ENCODE measurements at regions not wholly inside any gene's neighbourhood (a gene's known extent, or its start where the extent isn't known, plus 50 kb on each side); places are given as distances from the start of the nearest gene placed in this dataset.
A peak's percentile ranks its signal among the peaks of the same experiment; 100 is the strongest.

DNA sequence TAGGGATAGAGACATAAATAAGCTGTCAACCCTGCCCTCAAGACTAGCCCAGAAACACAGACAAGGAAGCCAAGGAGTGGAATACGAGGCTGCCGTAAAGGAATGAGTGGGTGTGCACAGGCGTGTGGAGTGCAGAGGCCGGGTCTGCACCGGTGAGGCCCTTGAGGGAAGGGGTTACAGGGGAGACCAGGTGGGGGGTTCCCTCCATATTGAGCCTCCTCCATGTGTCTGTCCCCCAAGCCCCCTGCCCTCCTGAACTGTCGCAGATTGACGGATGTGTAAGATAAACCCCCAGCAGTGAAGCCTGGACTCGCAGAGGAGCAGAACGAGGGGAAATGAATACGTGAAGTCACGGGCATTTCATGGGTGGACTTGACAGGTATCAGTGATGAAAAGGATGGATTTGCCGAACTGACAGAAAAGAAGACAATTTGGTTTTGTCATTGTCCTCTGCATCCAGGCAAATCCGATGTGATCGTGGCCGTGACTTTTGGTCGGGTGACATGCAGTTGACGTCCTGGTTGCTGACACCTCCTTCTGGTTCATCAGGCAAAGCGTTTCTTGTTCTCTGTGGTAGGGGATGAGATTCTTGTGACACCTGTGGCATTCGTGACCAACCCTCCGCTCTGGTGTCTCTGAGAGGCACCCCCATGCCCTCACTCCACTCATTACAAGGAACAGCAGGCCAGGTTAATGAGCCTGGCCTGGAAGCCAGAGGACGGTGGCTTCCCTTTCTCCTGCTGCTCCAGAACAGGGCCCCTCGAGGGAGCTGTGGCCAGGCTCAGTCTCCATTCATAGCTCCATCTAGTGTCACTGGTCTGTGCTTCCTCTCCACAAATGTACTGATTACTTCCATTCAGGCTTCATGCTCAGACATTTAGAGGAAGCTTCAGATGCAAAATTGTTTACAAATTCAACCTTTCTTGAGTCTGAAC lies 223.1 kb upstream of the B3GAT1 start:
- TF ChIP-seq RAD21 (IDR thresholded peaks at IDR 0.05; ENCODE audit: low read depth) (peak; percentile 26; the same call in 1 of the 2 replicates), ELF1 (IDR thresholded peaks at IDR 0.05; ENCODE audit: borderline replicate concordance, low read depth) (no peak), ZNF274 (IDR thresholded peaks at IDR 0.05; ENCODE audit: low read depth, low read length) (no peak), CBX3 (IDR thresholded peaks at IDR 0.05; ENCODE audit: low read depth) (no peak)
- TF ChIP-seq, protein P1, sequence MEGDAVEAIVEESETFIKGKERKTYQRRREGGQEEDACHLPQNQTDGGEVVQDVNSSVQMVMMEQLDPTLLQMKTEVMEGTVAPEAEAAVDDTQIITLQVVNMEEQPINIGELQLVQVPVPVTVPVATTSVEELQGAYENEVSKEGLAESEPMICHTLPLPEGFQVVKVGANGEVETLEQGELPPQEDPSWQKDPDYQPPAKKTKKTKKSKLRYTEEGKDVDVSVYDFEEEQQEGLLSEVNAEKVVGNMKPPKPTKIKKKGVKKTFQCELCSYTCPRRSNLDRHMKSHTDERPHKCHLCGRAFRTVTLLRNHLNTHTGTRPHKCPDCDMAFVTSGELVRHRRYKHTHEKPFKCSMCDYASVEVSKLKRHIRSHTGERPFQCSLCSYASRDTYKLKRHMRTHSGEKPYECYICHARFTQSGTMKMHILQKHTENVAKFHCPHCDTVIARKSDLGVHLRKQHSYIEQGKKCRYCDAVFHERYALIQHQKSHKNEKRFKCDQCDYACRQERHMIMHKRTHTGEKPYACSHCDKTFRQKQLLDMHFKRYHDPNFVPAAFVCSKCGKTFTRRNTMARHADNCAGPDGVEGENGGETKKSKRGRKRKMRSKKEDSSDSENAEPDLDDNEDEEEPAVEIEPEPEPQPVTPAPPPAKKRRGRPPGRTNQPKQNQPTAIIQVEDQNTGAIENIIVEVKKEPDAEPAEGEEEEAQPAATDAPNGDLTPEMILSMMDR (IDR thresholded peaks at IDR 0.05 in 2 of 3, conservative IDR thresholded peaks at IDR 0.05 in 1 of 3; ENCODE audit: borderline replicate concordance in 1 of 3, insufficient read depth in 1 of 3, low read depth in 2 of 3, low read length in 2 of 3): peak in 2 of 3 experiments; percentile 16 to 36; a peak in 2 of 6 replicates
- Histone ChIP-seq H3K79me2 (ENCODE audit: insufficient read depth, low read length) (no peaks in the 10 kb centered on the region), H3K27ac (ENCODE audit: low read depth, low read length) (no peak overlapping the region), H3K27me3 (ENCODE audit: insufficient read depth, low read length) (no peaks in the 10 kb centered on the region), H2AFZ (ENCODE audit: low read depth, low read length, poor library complexity, severe bottlenecking) (no peak overlapping the region), H3K9me3 (ENCODE audit: control insufficient read depth in 1 of 2, insufficient read depth in 1 of 2, low read depth in 1 of 2, low read length in 2 of 2) (no peaks in the 10 kb centered on the region), H3K9ac (ENCODE audit: low read length) (no peak overlapping the region), H3K4me3 (replicated peaks in 1 of 2; ENCODE audit: low read depth in 1 of 2, low read length in 2 of 2) (no peak overlapping the region), H3K4me1 (ENCODE audit: control insufficient read depth in 1 of 2, insufficient read depth in 2 of 2, low read length in 2 of 2) (peaks cover 8 to 12% of the 10 kb centered on the region in 2 experiments), H4K20me1 (ENCODE audit: insufficient read depth) (no peaks in the 10 kb centered on the region), H3K9me2 (ENCODE audit: insufficient read depth) (no peaks in the 10 kb centered on the region), H3K36me3 (ENCODE audit: control insufficient read depth in 1 of 2, insufficient read depth in 2 of 2, low read length in 2 of 2) (no peaks in the 10 kb centered on the region), H3K4me2 (ENCODE audit: low read length) (no peak overlapping the region)
- DNase-seq (ENCODE audit: low read depth, low spot score) (no peak), ATAC-seq (no peak)
- ChIA-PET CTCF (no interaction called here), POLR2A (no interaction called here), RAD21 (ENCODE audit: low non-redundant PET in 1 of 2, low total read pairs in 2 of 2, uncharacterized antibody in 2 of 2, unreplicated experiment in 2 of 2) (no interaction called here)
- no TSS peak for BruUV-seq (replicated peaks)
- intact Hi-C loops (cut with micrococcal nuclease): loop anchor here (5.0 kb wide), 1 partner anchor 273 kb away; no protein-coding TSS in a partner anchor

- intact Hi-C loops (cut with micrococcal nuclease): no loop called here
- Histone ChIP-seq H2AFZ (ENCODE audit: low read depth, low read length, poor library complexity, severe bottlenecking) (no peak overlapping the region), H3K4me2 (ENCODE audit: low read length) (no peak overlapping the region), H3K36me3 (ENCODE audit: control insufficient read depth in 1 of 2, insufficient read depth in 2 of 2, low read length in 2 of 2) (no peaks in the 10 kb centered on the region), H3K27me3 (ENCODE audit: insufficient read depth, low read length) (peaks cover 5% of the 10 kb centered on the region; the same call in 1 of the 2 replicates), H3K9ac (ENCODE audit: low read length) (no peak overlapping the region), H3K4me1 (ENCODE audit: control insufficient read depth in 1 of 2, insufficient read depth in 2 of 2, low read length in 2 of 2) (no peaks in the 10 kb centered on the region), H3K9me2 (ENCODE audit: insufficient read depth) (no peaks in the 10 kb centered on the region), H3K27ac (ENCODE audit: low read depth, low read length) (no peak overlapping the region), H3K4me3 (replicated peaks in 1 of 2; ENCODE audit: low read depth in 1 of 2, low read length in 2 of 2) (no peak overlapping the region), H3K9me3 (ENCODE audit: control insufficient read depth in 1 of 2, insufficient read depth in 1 of 2, low read depth in 1 of 2, low read length in 2 of 2) (no peaks in the 10 kb centered on the region), H4K20me1 (ENCODE audit: insufficient read depth) (no peaks in the 10 kb centered on the region), H3K79me2 (ENCODE audit: insufficient read depth, low read length) (no peaks in the 10 kb centered on the region)
- ChIA-PET POLR2A (no interaction called here), CTCF (no interaction called here), RAD21 (ENCODE audit: low non-redundant PET in 1 of 2, low total read pairs in 2 of 2, uncharacterized antibody in 2 of 2, unreplicated experiment in 2 of 2) (no interaction called here)
- BruUV-seq (replicated peaks): no TSS peak
- DNase-seq (ENCODE audit: low read depth, low spot score) (no peak), ATAC-seq (no peak)
- TF ChIP-seq, protein P1 (IDR thresholded peaks at IDR 0.05 in 2 of 3, conservative IDR thresholded peaks at IDR 0.05 in 1 of 3; ENCODE audit: borderline replicate concordance in 1 of 3, insufficient read depth in 1 of 3, low read depth in 2 of 3, low read length in 2 of 3): no peak
- no peak for TF ChIP-seq ZNF274 (IDR thresholded peaks at IDR 0.05; ENCODE audit: low read depth, low read length)
- no peak for TF ChIP-seq REST (IDR thresholded peaks at IDR 0.05; ENCODE audit: low read depth)
- TF ChIP-seq CBX3 (IDR thresholded peaks at IDR 0.05; ENCODE audit: low read depth): no peak
- no peak for TF ChIP-seq SIN3A (IDR thresholded peaks at IDR 0.05; ENCODE audit: low read depth)
- no peak for TF ChIP-seq YY1 (IDR thresholded peaks at IDR 0.05; ENCODE audit: extremely low read depth, insufficient replicate concordance, low read depth, low read length)
- TF ChIP-seq FOSL1 (IDR thresholded peaks at IDR 0.05; ENCODE audit: low read depth): no peak
These were observed 221.2 kb upstream of the B3GAT1 start for GRCh38 chr11:134633276-134633675.

Data from HCT116 (cell line).